ENCODE measurements at regions not wholly inside any gene's neighbourhood (a gene's known extent, or its start where the extent isn't known, plus 50 kb on each side); places are given as distances from the start of the nearest gene placed in this dataset.
"Not testable (repeated sequence)": the region's sequence is repeated elsewhere in the genome, so short reads cannot be mapped to it uniquely, and the experiment has no call there.

GRCh38 chr6:18039481-18039880 lies 52.0 kb upstream of the KIF13A start:
- H3K36me3 ChIP-seq (ENCODE audit: control insufficient read depth, insufficient read depth, low read length) = no peaks in the 10 kb centered on the region
- no peak for TF ChIP-seq CTCF (conservative IDR thresholded peaks at IDR 0.05)
- H3K9ac ChIP-seq (ENCODE audit: extremely low read depth, low read length, poor library complexity, severe bottlenecking) = no peak overlapping the region

GRCh38 chr6:18038235-18038634 lies 50.8 kb upstream of the KIF13A start:
- no CpG with 5 or more reads among the region's 1 CpG for WGBS, 2 experiments (ENCODE audit: insufficient coverage in 1 of 2, insufficient read length in 1 of 2)
- H3K27ac Mint-ChIP-seq; H3K4me1 ChIP-seq (ENCODE audit: control insufficient read depth, insufficient read depth, low read length); H3K27ac ChIP-seq (ENCODE audit: low read depth, low read length); H3K4me3 Mint-ChIP-seq; H3K4me3 ChIP-seq (ENCODE audit: low read length); H3K36me3 Mint-ChIP-seq (ENCODE audit: low read depth); H3K9ac ChIP-seq (ENCODE audit: extremely low read depth, low read length, poor library complexity, severe bottlenecking); H3K9me3 ChIP-seq (ENCODE audit: control insufficient read depth, low read length); H3K4me1 Mint-ChIP-seq; H3K27me3 Mint-ChIP-seq (ENCODE audit: insufficient read depth); H3K27me3 ChIP-seq (ENCODE audit: control insufficient read depth, insufficient read depth, low read length, poor library complexity, severe bottlenecking); DNase-seq; H3K9me3 Mint-ChIP-seq; H3K36me3 ChIP-seq (ENCODE audit: control insufficient read depth, insufficient read depth, low read length): not testable (repeated sequence)

More at GRCh38 chr6:18039481-18039880, 52.0 kb upstream of the KIF13A start:
- 90 to 94% methylated on average over 2 to 3 of the region's 3 CpGs for WGBS, 2 experiments (ENCODE audit: insufficient coverage in 1 of 2, insufficient read length in 1 of 2)
- no peaks in the 10 kb centered on the region for H3K27me3 Mint-ChIP-seq (ENCODE audit: insufficient read depth)
- no peaks in the 10 kb centered on the region for H3K9me3 Mint-ChIP-seq
- H3K27ac Mint-ChIP-seq = no peak overlapping the region
- Histone ChIP-seq H3K27me3 (ENCODE audit: control insufficient read depth, insufficient read depth, low read length, poor library complexity, severe bottlenecking) (no peaks in the 10 kb centered on the region), H3K4me1 (ENCODE audit: control insufficient read depth, insufficient read depth, low read length) (no peaks in the 10 kb centered on the region), H3K4me3 (ENCODE audit: low read length) (no peak overlapping the region), H3K9me3 (ENCODE audit: control insufficient read depth, low read length) (no peaks in the 10 kb centered on the region), H3K27ac (ENCODE audit: low read depth, low read length) (no peak overlapping the region)
- H3K4me3 Mint-ChIP-seq = no peak overlapping the region
- DNase-seq = no peak
- H3K36me3 Mint-ChIP-seq (ENCODE audit: low read depth) = no peaks in the 10 kb centered on the region
- H3K4me1 Mint-ChIP-seq = peaks cover 14% of the 10 kb centered on the region

All from endodermal cell (in vitro differentiated cells).